HCT116 (cell line): ENCODE measurements at regions not wholly inside any gene's neighbourhood (a gene's known extent, or its start where the extent isn't known, plus 50 kb on each side); places are given as distances from the start of the nearest gene placed in this dataset.

Experiments used
- CEBPB ChIP-seq: IDR thresholded peaks from 2 replicates; pipeline ENCODE4 v1.6.1; 2012; ENCODE audit warnings: low read depth
- POLR2A ChIP-seq: IDR thresholded peaks from 2 replicates; pipeline ENCODE4 v1.7.0; 2011; ENCODE audit warnings: borderline replicate concordance; ENCODE audit not compliant: insufficient read depth, insufficient read length; ENCODE audit errors: extremely low read depth
- POLR2AphosphoS5 ChIP-seq: IDR thresholded peaks from 2 replicates; pipeline ENCODE4 v1.6.1; 2011; ENCODE audit warnings: mild to moderate bottlenecking, low read depth, low read length, moderate library complexity
- RAD21 ChIP-seq: IDR thresholded peaks from 2 replicates; pipeline ENCODE4 v1.6.1; 2012; ENCODE audit warnings: low read depth, mild to moderate bottlenecking
- SIN3A ChIP-seq: IDR thresholded peaks from 2 replicates; pipeline ENCODE4 v1.6.1; 2012; ENCODE audit warnings: low read depth
- SRF ChIP-seq: IDR thresholded peaks from 2 replicates; pipeline ENCODE4 v1.6.1; 2012; ENCODE audit warnings: low read depth
- TCF7L2 ChIP-seq: IDR thresholded peaks from 2 replicates; pipeline ENCODE4 v1.7.0; 2011; ENCODE audit warnings: borderline replicate concordance, inconsistent platforms; ENCODE audit not compliant: insufficient read depth, insufficient read length; ENCODE audit errors: extremely low read depth
- ZFX ChIP-seq: fragments of 450-650 bp; IDR thresholded peaks from 2 replicates; pipeline ENCODE4 v1.6.1; 2017
- ZNF274 ChIP-seq: fragments of 200-500 bp; sonication (Bioruptor generic); IDR thresholded peaks from 2 replicates; pipeline ENCODE4 v1.6.1; 2014; ENCODE audit warnings: mild to moderate bottlenecking, low read depth, low read length, inconsistent platforms
- TF ChIP-seq, protein P1 (sequence below): IDR thresholded peaks from 2 replicates; pipeline ENCODE4 v1.6.1; 2011; ENCODE audit warnings: mild to moderate bottlenecking, low read length, moderate library complexity; ENCODE audit not compliant: insufficient replicate concordance; ENCODE audit errors: extremely low read depth
- TF ChIP-seq, protein P2 (sequence below), 3 experiments: fragments of 200-600 bp in 1 of 3; sonication (generic) in 1 of 3; IDR thresholded peaks in 2 of 3; conservative IDR thresholded peaks in 1 of 3; 2 replicates each; pipeline ENCODE4 v1.5.1; 2012 to 2017; ENCODE audit warnings: low read depth in 2 of 3, low read length in 2 of 3, antibody characterized with exemption in 1 of 3, borderline replicate concordance in 1 of 3, control low read depth in 1 of 3, mild to moderate bottlenecking in 1 of 3, mixed read lengths in 1 of 3, mixed run types in 1 of 3, moderate library complexity in 1 of 3; ENCODE audit not compliant: insufficient read depth in 1 of 3
- TF ChIP-seq, protein P3 (sequence below): IDR thresholded peaks from 2 replicates; pipeline ENCODE4 v1.6.1; 2012; ENCODE audit warnings: low read depth

DNA sequence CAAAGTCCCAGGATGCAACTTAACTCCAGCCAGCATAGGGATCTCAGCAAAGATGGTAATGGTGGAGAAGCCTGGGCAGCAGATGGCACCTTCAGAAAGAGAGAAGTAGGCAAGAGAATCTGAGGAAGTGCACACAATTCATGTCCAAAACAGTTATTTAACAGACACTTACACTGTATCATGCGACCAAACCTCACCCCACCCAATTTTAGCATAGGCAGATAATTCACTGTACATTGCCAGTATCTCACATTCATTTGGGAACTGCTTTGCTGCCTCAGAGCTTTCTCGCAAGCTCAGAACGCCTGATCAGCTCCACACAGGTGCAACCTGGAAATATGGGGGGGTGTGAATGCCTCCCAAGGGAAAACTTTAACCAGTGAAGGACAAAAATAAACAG is 143.0 kb upstream of the MAOA start:
- TF ChIP-seq POLR2A (no peak), RAD21 (no peak), SRF (no peak), ZNF274 (no peak), ZFX (no peak), TCF7L2 (no peak), CEBPB (no peak), POLR2AphosphoS5 (no peak), SIN3A (no peak)
- TF ChIP-seq, protein P1, sequence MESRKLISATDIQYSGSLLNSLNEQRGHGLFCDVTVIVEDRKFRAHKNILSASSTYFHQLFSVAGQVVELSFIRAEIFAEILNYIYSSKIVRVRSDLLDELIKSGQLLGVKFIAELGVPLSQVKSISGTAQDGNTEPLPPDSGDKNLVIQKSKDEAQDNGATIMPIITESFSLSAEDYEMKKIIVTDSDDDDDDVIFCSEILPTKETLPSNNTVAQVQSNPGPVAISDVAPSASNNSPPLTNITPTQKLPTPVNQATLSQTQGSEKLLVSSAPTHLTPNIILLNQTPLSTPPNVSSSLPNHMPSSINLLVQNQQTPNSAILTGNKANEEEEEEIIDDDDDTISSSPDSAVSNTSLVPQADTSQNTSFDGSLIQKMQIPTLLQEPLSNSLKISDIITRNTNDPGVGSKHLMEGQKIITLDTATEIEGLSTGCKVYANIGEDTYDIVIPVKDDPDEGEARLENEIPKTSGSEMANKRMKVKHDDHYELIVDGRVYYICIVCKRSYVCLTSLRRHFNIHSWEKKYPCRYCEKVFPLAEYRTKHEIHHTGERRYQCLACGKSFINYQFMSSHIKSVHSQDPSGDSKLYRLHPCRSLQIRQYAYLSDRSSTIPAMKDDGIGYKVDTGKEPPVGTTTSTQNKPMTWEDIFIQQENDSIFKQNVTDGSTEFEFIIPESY: no peak
- TF ChIP-seq, protein P2, sequence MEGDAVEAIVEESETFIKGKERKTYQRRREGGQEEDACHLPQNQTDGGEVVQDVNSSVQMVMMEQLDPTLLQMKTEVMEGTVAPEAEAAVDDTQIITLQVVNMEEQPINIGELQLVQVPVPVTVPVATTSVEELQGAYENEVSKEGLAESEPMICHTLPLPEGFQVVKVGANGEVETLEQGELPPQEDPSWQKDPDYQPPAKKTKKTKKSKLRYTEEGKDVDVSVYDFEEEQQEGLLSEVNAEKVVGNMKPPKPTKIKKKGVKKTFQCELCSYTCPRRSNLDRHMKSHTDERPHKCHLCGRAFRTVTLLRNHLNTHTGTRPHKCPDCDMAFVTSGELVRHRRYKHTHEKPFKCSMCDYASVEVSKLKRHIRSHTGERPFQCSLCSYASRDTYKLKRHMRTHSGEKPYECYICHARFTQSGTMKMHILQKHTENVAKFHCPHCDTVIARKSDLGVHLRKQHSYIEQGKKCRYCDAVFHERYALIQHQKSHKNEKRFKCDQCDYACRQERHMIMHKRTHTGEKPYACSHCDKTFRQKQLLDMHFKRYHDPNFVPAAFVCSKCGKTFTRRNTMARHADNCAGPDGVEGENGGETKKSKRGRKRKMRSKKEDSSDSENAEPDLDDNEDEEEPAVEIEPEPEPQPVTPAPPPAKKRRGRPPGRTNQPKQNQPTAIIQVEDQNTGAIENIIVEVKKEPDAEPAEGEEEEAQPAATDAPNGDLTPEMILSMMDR (IDR thresholded peaks at IDR 0.05 in 2 of 3, conservative IDR thresholded peaks at IDR 0.05 in 1 of 3; ENCODE audit: borderline replicate concordance in 1 of 3, insufficient read depth in 1 of 3, low read depth in 2 of 3, low read length in 2 of 3): no peak
- TF ChIP-seq, protein P3, sequence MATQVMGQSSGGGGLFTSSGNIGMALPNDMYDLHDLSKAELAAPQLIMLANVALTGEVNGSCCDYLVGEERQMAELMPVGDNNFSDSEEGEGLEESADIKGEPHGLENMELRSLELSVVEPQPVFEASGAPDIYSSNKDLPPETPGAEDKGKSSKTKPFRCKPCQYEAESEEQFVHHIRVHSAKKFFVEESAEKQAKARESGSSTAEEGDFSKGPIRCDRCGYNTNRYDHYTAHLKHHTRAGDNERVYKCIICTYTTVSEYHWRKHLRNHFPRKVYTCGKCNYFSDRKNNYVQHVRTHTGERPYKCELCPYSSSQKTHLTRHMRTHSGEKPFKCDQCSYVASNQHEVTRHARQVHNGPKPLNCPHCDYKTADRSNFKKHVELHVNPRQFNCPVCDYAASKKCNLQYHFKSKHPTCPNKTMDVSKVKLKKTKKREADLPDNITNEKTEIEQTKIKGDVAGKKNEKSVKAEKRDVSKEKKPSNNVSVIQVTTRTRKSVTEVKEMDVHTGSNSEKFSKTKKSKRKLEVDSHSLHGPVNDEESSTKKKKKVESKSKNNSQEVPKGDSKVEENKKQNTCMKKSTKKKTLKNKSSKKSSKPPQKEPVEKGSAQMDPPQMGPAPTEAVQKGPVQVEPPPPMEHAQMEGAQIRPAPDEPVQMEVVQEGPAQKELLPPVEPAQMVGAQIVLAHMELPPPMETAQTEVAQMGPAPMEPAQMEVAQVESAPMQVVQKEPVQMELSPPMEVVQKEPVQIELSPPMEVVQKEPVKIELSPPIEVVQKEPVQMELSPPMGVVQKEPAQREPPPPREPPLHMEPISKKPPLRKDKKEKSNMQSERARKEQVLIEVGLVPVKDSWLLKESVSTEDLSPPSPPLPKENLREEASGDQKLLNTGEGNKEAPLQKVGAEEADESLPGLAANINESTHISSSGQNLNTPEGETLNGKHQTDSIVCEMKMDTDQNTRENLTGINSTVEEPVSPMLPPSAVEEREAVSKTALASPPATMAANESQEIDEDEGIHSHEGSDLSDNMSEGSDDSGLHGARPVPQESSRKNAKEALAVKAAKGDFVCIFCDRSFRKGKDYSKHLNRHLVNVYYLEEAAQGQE: no peak
